Lower leg skin (tissue), 3 donors: ENCODE measurements at regions not wholly inside any gene's neighbourhood (a gene's known extent, or its start where the extent isn't known, plus 50 kb on each side); places are given as distances from the start of the nearest gene placed in this dataset.

ENCODE experiments used
- CTCF ChIP-seq, 3 donors: fragments of 450-650 bp; IDR thresholded peaks; one replicate each; pipeline ENCODE4 v1.5.1; 2016; ENCODE audit warnings: antibody characterized with exemption in 3 of 3, mild to moderate bottlenecking in 3 of 3, moderate library complexity in 2 of 3
- POLR2A ChIP-seq, 2 donors: fragments of 450-650 bp; IDR thresholded peaks; one replicate each; pipeline ENCODE4 v1.6.1; 2016 to 2017; ENCODE audit warnings: antibody characterized with exemption in 2 of 2, mild to moderate bottlenecking in 1 of 2, moderate library complexity in 1 of 2

GRCh38 chr1:29555043-29555620, 318.8 kb downstream of the PTPRU start:
- TF ChIP-seq CTCF (IDR thresholded peaks at IDR 0.05) (no peak), POLR2A (IDR thresholded peaks at IDR 0.05) (no peak)
